Tibial nerve (tissue), 4 donors: ENCODE measurements at regions not wholly inside any gene's neighbourhood (a gene's known extent, or its start where the extent isn't known, plus 50 kb on each side); places are given as distances from the start of the nearest gene placed in this dataset.

Experiments used
- DNase-seq, 2 donors: peaks; one replicate each; pipeline ENCODE4 v3.0.0-alpha.2; 2019; ENCODE audit warnings: low spot score in 2 of 2
- H3K27ac ChIP-seq, 4 donors: fragments of 200-600 bp; sonication (generic) in 3 of 4; one replicate each; pipeline ENCODE4 v1.5.1; 2017 to 2019; ENCODE audit warnings: mild to moderate bottlenecking in 1 of 4
- H3K27me3 ChIP-seq, 2 donors: fragments of 200-600 bp; sonication (generic) in 1 of 2; one replicate each; pipeline versions ENCODE4 v1.5.1 to v1.6.0; 2017 to 2019
- H3K36me3 ChIP-seq, 3 donors: fragments of 200-600 bp; sonication (generic); one replicate each; pipeline ENCODE4 v1.5.1; 2018 to 2019
- H3K4me1 ChIP-seq, 4 donors: fragments of 200-600 bp; sonication (generic) in 3 of 4; one replicate each; pipeline ENCODE4 v1.5.1; 2017 to 2019
- H3K4me3 ChIP-seq, 4 donors: fragments of 200-600 bp; sonication (generic) in 3 of 4; one replicate each; pipeline ENCODE4 v1.5.1; 2017 to 2019; ENCODE audit warnings: mild to moderate bottlenecking in 1 of 4, moderate library complexity in 1 of 4
- H3K9me3 ChIP-seq, 4 donors: fragments of 200-600 bp; sonication (generic) in 3 of 4; one replicate each; pipeline ENCODE4 v1.5.1; 2017 to 2019
- CTCF ChIP-seq, 5 experiments: fragments of 200-600 bp in 3 of 5; fragments of 450-650 bp in 2 of 5; sonication (generic) in 3 of 5; IDR thresholded peaks; one replicate each; pipeline ENCODE4 v1.5.1; 2016 to 2019; ENCODE audit warnings: antibody characterized with exemption in 5 of 5, mild to moderate bottlenecking in 3 of 5, moderate library complexity in 2 of 5
- EP300 ChIP-seq, 2 donors: sonication (generic); formaldehyde crosslinking; IDR thresholded peaks; one replicate each; pipeline ENCODE4 v1.6.1; 2017; ENCODE audit warnings: antibody characterized with exemption in 2 of 2, mild to moderate bottlenecking in 1 of 2
- POLR2A ChIP-seq, 2 donors: fragments of 450-650 bp; IDR thresholded peaks; one replicate each; pipeline ENCODE4 v1.6.1; 2017; ENCODE audit warnings: antibody characterized with exemption in 2 of 2, mild to moderate bottlenecking in 2 of 2, moderate library complexity in 2 of 2
- WGBS, 2 donors: methylation state at CpG; one replicate each; pipeline ENCODE4 v1.1.5; 2018; 5-methylcytosine and 5-hydroxymethylcytosine counted together

GRCh38 chr18:78753240-78753639, 226.4 kb upstream of the SALL3 start:
- H3K4me1 ChIP-seq = no peaks in the 10 kb centered on the region
- 92 to 94% methylated on average over 23 of the region's 23 CpGs for WGBS, 2 donors
- H3K27me3 ChIP-seq = no peaks in the 10 kb centered on the region
- no peaks in the 10 kb centered on the region for H3K36me3 ChIP-seq
- H3K4me3 ChIP-seq = no peak overlapping the region
- no peak for DNase-seq
- TF ChIP-seq CTCF (IDR thresholded peaks at IDR 0.05) (no peak), POLR2A (IDR thresholded peaks at IDR 0.05) (no peak), EP300 (IDR thresholded peaks at IDR 0.05) (no peak)
- no peak overlapping the region for H3K27ac ChIP-seq
- H3K9me3 ChIP-seq = no peaks in the 10 kb centered on the region

- Histone ChIP-seq H3K4me3 (no peak overlapping the region), H3K36me3 (no peaks in the 10 kb centered on the region), H3K27me3 (no peaks in the 10 kb centered on the region), H3K27ac (no peak overlapping the region), H3K4me1 (no peaks in the 10 kb centered on the region), H3K9me3 (no peaks in the 10 kb centered on the region)
- TF ChIP-seq POLR2A (IDR thresholded peaks at IDR 0.05) (no peak), EP300 (IDR thresholded peaks at IDR 0.05) (no peak), CTCF (IDR thresholded peaks at IDR 0.05) (no peak)
- DNase-seq = no peak
- 93 to 95% methylated on average over 14 to 19 of the region's 23 CpGs for WGBS, 2 donors
Observed at GRCh38 chr18:78754311-78755043, 225.1 kb upstream of the SALL3 start.

- H3K4me3 ChIP-seq = no peak overlapping the region
- TF ChIP-seq CTCF (IDR thresholded peaks at IDR 0.05) (no peak), POLR2A (IDR thresholded peaks at IDR 0.05) (no peak), EP300 (IDR thresholded peaks at IDR 0.05) (no peak)
- no peaks in the 10 kb centered on the region for H3K4me1 ChIP-seq
- H3K9me3 ChIP-seq = no peaks in the 10 kb centered on the region
- WGBS, 2 donors = 70 to 78% methylated on average over 10 of the region's 10 CpGs
- H3K27ac ChIP-seq = no peak overlapping the region
- no peaks in the 10 kb centered on the region for H3K27me3 ChIP-seq
- DNase-seq = no peak
- no peaks in the 10 kb centered on the region for H3K36me3 ChIP-seq
Observed at GRCh38 chr18:78757014-78757413, 222.6 kb upstream of the SALL3 start.

- Histone ChIP-seq H3K36me3 (no peaks in the 10 kb centered on the region), H3K27me3 (no peaks in the 10 kb centered on the region), H3K27ac (no peak overlapping the region), H3K4me3 (no peak overlapping the region), H3K9me3 (peaks cover 0 to 9% (median 0%) of the 10 kb centered on the region in 4 donors), H3K4me1 (no peaks in the 10 kb centered on the region)
- DNase-seq = no peak
- 86 to 91% methylated on average over 9 of the region's 9 CpGs for WGBS, 2 donors
- no peak for TF ChIP-seq CTCF (IDR thresholded peaks at IDR 0.05)
Observed at GRCh38 chr18:78758496-78758895, 221.1 kb upstream of the SALL3 start.

GRCh38 chr18:78762753-78763152, 216.9 kb upstream of the SALL3 start:
- no peaks in the 10 kb centered on the region for H3K4me1 ChIP-seq
- no peak overlapping the region for H3K27ac ChIP-seq
- H3K4me3 ChIP-seq = no peak overlapping the region
- 87 to 93% methylated on average over 8 of the region's 8 CpGs for WGBS, 2 donors
- no peak for DNase-seq
- H3K9me3 ChIP-seq = peaks cover 0 to 9% (median 0%) of the 10 kb centered on the region in 4 donors
- H3K27me3 ChIP-seq = no peaks in the 10 kb centered on the region
- TF ChIP-seq EP300 (IDR thresholded peaks at IDR 0.05) = no peak
- H3K36me3 ChIP-seq = no peaks in the 10 kb centered on the region
